Neuronal stem cell (in vitro differentiated cells): ENCODE measurements at regions not wholly inside any gene's neighbourhood (a gene's known extent, or its start where the extent isn't known, plus 50 kb on each side); places are given as distances from the start of the nearest gene placed in this dataset.

Source experiments
- DNase-seq: peaks from one replicate; pipeline ENCODE4 v3.0.0-alpha.2; 2013; ENCODE audit warnings: low spot score
- H2AFZ ChIP-seq: one replicate; pipeline ENCODE4 v1.6.1; 2013; ENCODE audit warnings: mild to moderate bottlenecking, low read length, inconsistent platforms
- H2AK5ac ChIP-seq: 2 replicates; pipeline ENCODE4 v1.6.1; 2013; ENCODE audit warnings: low read depth, mild to moderate bottlenecking, inconsistent platforms, low read length, moderate library complexity, mixed read lengths
- H2BK120ac ChIP-seq: 2 replicates; pipeline ENCODE4 v1.6.1; 2013; ENCODE audit warnings: low read depth, mild to moderate bottlenecking, inconsistent platforms, low read length, moderate library complexity, mixed read lengths
- H2BK12ac ChIP-seq: one replicate; pipeline ENCODE4 v1.6.1; 2013; ENCODE audit warnings: low read length, inconsistent platforms
- H2BK15ac ChIP-seq: 2 replicates; pipeline ENCODE4 v1.6.1; 2013; ENCODE audit warnings: mild to moderate bottlenecking, low read length, inconsistent platforms, mixed read lengths
- H2BK5ac ChIP-seq: one replicate; pipeline ENCODE4 v1.6.1; 2013; ENCODE audit warnings: inconsistent platforms, mild to moderate bottlenecking, low read length, moderate library complexity
- H3K14ac ChIP-seq: one replicate; pipeline ENCODE4 v1.6.1; 2013; ENCODE audit warnings: low read length, inconsistent platforms
- H3K18ac ChIP-seq: 2 replicates; pipeline ENCODE4 v1.6.1; 2013; ENCODE audit warnings: low read length, inconsistent platforms
- H3K23ac ChIP-seq: 2 replicates; pipeline ENCODE4 v1.6.1; 2013; ENCODE audit warnings: low read depth, mild to moderate bottlenecking, mixed read lengths, low read length, inconsistent platforms; ENCODE audit not compliant: poor library complexity
- H3K27ac ChIP-seq: replicated peaks from 3 replicates; pipeline ENCODE4 v1.5.1; 2013; ENCODE audit warnings: low read length, inconsistent platforms
- H3K27me3 ChIP-seq, 3 experiments: 2 replicates each; pipeline ENCODE4 v1.6.1; 2013; ENCODE audit warnings: low read length in 3 of 3, mild to moderate bottlenecking in 2 of 3, inconsistent platforms in 1 of 3, low read depth in 1 of 3, mixed read lengths in 1 of 3, moderate library complexity in 1 of 3; ENCODE audit not compliant: control insufficient read depth in 3 of 3, insufficient read depth in 3 of 3
- H3K36me3 ChIP-seq, 2 donors: replicated peaks in 1 of 2; 2 replicates each; pipeline ENCODE4 v1.6.1; 2013; ENCODE audit warnings: low read length in 2 of 2; ENCODE audit not compliant: control insufficient read depth in 2 of 2, insufficient read depth in 2 of 2
- H3K4ac ChIP-seq: 2 replicates; pipeline ENCODE4 v1.6.1; 2013; ENCODE audit warnings: inconsistent platforms, mild to moderate bottlenecking, low read length, moderate library complexity
- H3K4me1 ChIP-seq, 2 donors: 1 replicate in 1 of 2; 2 replicates in 1 of 2; pipeline ENCODE4 v1.6.1; 2013; ENCODE audit warnings: low read length in 2 of 2, low read depth in 1 of 2; ENCODE audit not compliant: control insufficient read depth in 2 of 2, insufficient read depth in 1 of 2
- H3K4me2 ChIP-seq: one replicate; pipeline ENCODE4 v1.6.1; 2013; ENCODE audit warnings: mild to moderate bottlenecking, low read length, inconsistent platforms; ENCODE audit not compliant: insufficient read depth, poor library complexity, severe bottlenecking
- H3K4me3 ChIP-seq, 2 donors: 2 replicates each; pipeline ENCODE4 v1.5.1; 2013; ENCODE audit warnings: low read length in 2 of 2, mild to moderate bottlenecking in 2 of 2, inconsistent platforms in 1 of 2, moderate library complexity in 1 of 2
- H3K79me1 ChIP-seq: one replicate; pipeline ENCODE4 v1.6.1; 2013; ENCODE audit warnings: low read depth, mild to moderate bottlenecking, inconsistent platforms, low read length, moderate library complexity
- H3K9ac ChIP-seq: one replicate; pipeline ENCODE4 v1.6.1; 2013; ENCODE audit warnings: mild to moderate bottlenecking, low read depth, low read length, inconsistent platforms; ENCODE audit not compliant: poor library complexity
- H3K9me3 ChIP-seq, 2 donors: replicated peaks in 1 of 2; 2 replicates each; pipeline versions ENCODE3 to v1.6.1; 2013; ENCODE audit warnings: low read length in 2 of 2, mild to moderate bottlenecking in 2 of 2, inconsistent platforms in 1 of 2, low read depth in 1 of 2, mixed read lengths in 1 of 2, moderate library complexity in 1 of 2; ENCODE audit not compliant: control insufficient read depth in 2 of 2, insufficient read depth in 1 of 2
- H4K8ac ChIP-seq: one replicate; pipeline ENCODE4 v1.6.1; 2013; ENCODE audit warnings: low read depth, mild to moderate bottlenecking, inconsistent platforms, low read length, moderate library complexity
- H4K91ac ChIP-seq: one replicate; pipeline ENCODE4 v1.6.1; 2013; ENCODE audit warnings: low read length, low read depth, mild to moderate bottlenecking, inconsistent platforms; ENCODE audit not compliant: poor library complexity
- WGBS, 2 donors: extraction: QIAGEN DNeasy Blood & Tissue Kit; methylation state at CpG; one replicate each; pipeline ENCODE4 v1.1.7; 2013; ENCODE audit warnings: missing lambda C conversion rate in 2 of 2, mixed read lengths in 1 of 2; ENCODE audit not compliant: insufficient read length in 2 of 2, insufficient replicate concordance in 1 of 2; ENCODE audit errors: extremely low coverage in 2 of 2; 5-methylcytosine and 5-hydroxymethylcytosine counted together

- Histone ChIP-seq H3K4me2 (no peak overlapping the region), H4K91ac (no peak overlapping the region), H3K27ac (no peak overlapping the region), H4K8ac (no peak overlapping the region), H3K4me3 (no peak overlapping the region), H3K18ac (no peak overlapping the region), H3K4ac (no peak overlapping the region), H2BK120ac (no peak overlapping the region), H3K36me3 (no peaks in the 10 kb centered on the region), H3K9me3 (peaks cover 0 to 1% of the 10 kb centered on the region in 2 donors), H2AFZ (no peak overlapping the region), H3K23ac (no peak overlapping the region), H3K79me1 (no peaks in the 10 kb centered on the region), H3K27me3 (no peaks in the 10 kb centered on the region), H3K4me1 (no peaks in the 10 kb centered on the region), H2BK5ac (no peak overlapping the region), H2BK12ac (no peak overlapping the region), H2AK5ac (no peak overlapping the region), H2BK15ac (no peak overlapping the region), H3K9ac (no peak overlapping the region), H3K14ac (no peak overlapping the region)
- DNase-seq = no peak
- WGBS, 2 donors = no CpG with 5 or more reads among the region's 1 CpG
These were observed 202.6 kb downstream of the RFPL4B start for GRCh38 chr6:112549749-112550148.

- no peak overlapping the region for H3K14ac ChIP-seq
- no peaks in the 10 kb centered on the region for H3K27me3 ChIP-seq
- no peak overlapping the region for H4K8ac ChIP-seq
- no peak for DNase-seq
- H2AK5ac ChIP-seq = no peak overlapping the region
- peaks cover 0 to 1% of the 10 kb centered on the region in 2 donors for H3K9me3 ChIP-seq
- no peak overlapping the region for H2BK12ac ChIP-seq
- H3K4me2 ChIP-seq = no peak overlapping the region
- H3K23ac ChIP-seq = no peak overlapping the region
- H3K4me1 ChIP-seq = peaks cover 2 to 16% of the 10 kb centered on the region in 2 donors
- no peak overlapping the region for H3K27ac ChIP-seq
- no peak overlapping the region for H3K9ac ChIP-seq
- H3K4me3 ChIP-seq = no peak overlapping the region
- H2AFZ ChIP-seq = no peak overlapping the region
- no peaks in the 10 kb centered on the region for H3K36me3 ChIP-seq
- no peak overlapping the region for H2BK120ac ChIP-seq
- H2BK15ac ChIP-seq = no peak overlapping the region
- no peaks in the 10 kb centered on the region for H3K79me1 ChIP-seq
- no peak overlapping the region for H3K4ac ChIP-seq
- H3K18ac ChIP-seq = no peak overlapping the region
- H4K91ac ChIP-seq = no peak overlapping the region
- H2BK5ac ChIP-seq = no peak overlapping the region
These were observed 210.3 kb downstream of the RFPL4B start for GRCh38 chr6:112557435-112557834.

- no peak overlapping the region for H3K14ac ChIP-seq
- no peak overlapping the region for H2AFZ ChIP-seq
- no peak for DNase-seq
- H3K27me3 ChIP-seq = no peaks in the 10 kb centered on the region
- H2BK5ac ChIP-seq = no peak overlapping the region
- H3K4me1 ChIP-seq = peaks cover 4 to 21% of the 10 kb centered on the region in 2 donors
- no peak overlapping the region for H2BK15ac ChIP-seq
- no peak overlapping the region for H2AK5ac ChIP-seq
- H3K27ac ChIP-seq = no peak overlapping the region
- no peaks in the 10 kb centered on the region for H3K79me1 ChIP-seq
- H2BK12ac ChIP-seq = no peak overlapping the region
- H3K36me3 ChIP-seq = no peaks in the 10 kb centered on the region
- no peak overlapping the region for H3K18ac ChIP-seq
- H3K23ac ChIP-seq = no peak overlapping the region
- H4K8ac ChIP-seq = no peak overlapping the region
- H3K9ac ChIP-seq = no peak overlapping the region
- no peak overlapping the region for H3K4me2 ChIP-seq
- H4K91ac ChIP-seq = no peak overlapping the region
- H2BK120ac ChIP-seq = no peak overlapping the region
- no peak overlapping the region for H3K4ac ChIP-seq
- H3K4me3 ChIP-seq = no peak overlapping the region
- H3K9me3 ChIP-seq = peaks cover 0 to 1% of the 10 kb centered on the region in 2 donors
These were observed 210.8 kb downstream of the RFPL4B start for GRCh38 chr6:112557961-112558360.

GRCh38 chr6:112560651-112561050 is 213.5 kb downstream of the RFPL4B start:
- no peak overlapping the region for H4K8ac ChIP-seq
- no peak overlapping the region for H4K91ac ChIP-seq
- H3K79me1 ChIP-seq = no peaks in the 10 kb centered on the region
- no peak overlapping the region for H3K9ac ChIP-seq
- H2BK120ac ChIP-seq = no peak overlapping the region
- H2BK12ac ChIP-seq = no peak overlapping the region
- H2BK5ac ChIP-seq = no peak overlapping the region
- peaks cover 5 to 36% of the 10 kb centered on the region in 2 donors for H3K4me1 ChIP-seq
- no peak for DNase-seq
- H2BK15ac ChIP-seq = no peak overlapping the region
- H3K4me3 ChIP-seq = no peak overlapping the region
- no peaks in the 10 kb centered on the region for H3K9me3 ChIP-seq
- no CpG with 5 or more reads among the region's 2 CpGs for WGBS, 2 donors
- peak overlapping the region; percentile 21 for H2AFZ ChIP-seq
- H3K23ac ChIP-seq = no peak overlapping the region
- no peak overlapping the region for H3K27ac ChIP-seq
- H3K18ac ChIP-seq = no peak overlapping the region
- no peak overlapping the region for H3K14ac ChIP-seq
- no peaks in the 10 kb centered on the region for H3K27me3 ChIP-seq
- no peaks in the 10 kb centered on the region for H3K36me3 ChIP-seq
- H3K4me2 ChIP-seq = no peak overlapping the region
- H3K4ac ChIP-seq = no peak overlapping the region
- no peak overlapping the region for H2AK5ac ChIP-seq
